PC-9 (cell line): ENCODE measurements at regions not wholly inside any gene's neighbourhood (a gene's known extent, or its start where the extent isn't known, plus 50 kb on each side); places are given as distances from the start of the nearest gene placed in this dataset.

Source experiments
- EZH2 ChIP-seq: fragments of 200-600 bp; sonication (generic); IDR thresholded peaks from 2 replicates; pipeline ENCODE4 v1.8.0; 2017; ENCODE audit warnings: antibody characterized with exemption, low read depth
- TF ChIP-seq, protein P1 (sequence below): fragments of 200-600 bp; sonication (generic); conservative IDR thresholded peaks from 2 replicates; pipeline ENCODE4 v1.6.1; 2017; ENCODE audit warnings: mixed run types, antibody characterized with exemption, mild to moderate bottlenecking, moderate library complexity

DNA sequence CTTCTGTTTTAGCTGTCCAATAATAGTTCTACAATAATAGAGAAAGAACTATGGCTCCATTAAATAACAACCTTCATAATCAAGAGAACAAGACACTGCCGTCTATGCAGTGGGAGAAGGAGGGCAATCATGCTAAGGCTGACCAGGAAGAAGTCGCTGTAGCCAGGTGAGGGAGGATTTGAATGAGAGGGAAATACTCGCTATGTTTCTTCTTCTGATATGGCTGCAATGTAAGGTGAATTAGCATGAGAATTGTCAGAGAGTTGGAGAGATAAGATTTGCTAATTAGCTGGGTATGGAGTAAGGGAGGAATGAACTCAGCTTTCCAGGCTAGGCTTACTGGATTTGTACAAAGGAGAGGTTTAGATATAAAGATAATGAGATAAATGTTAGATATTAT lies 555.4 kb upstream of the ZNF385D start:
- TF ChIP-seq, protein P1, sequence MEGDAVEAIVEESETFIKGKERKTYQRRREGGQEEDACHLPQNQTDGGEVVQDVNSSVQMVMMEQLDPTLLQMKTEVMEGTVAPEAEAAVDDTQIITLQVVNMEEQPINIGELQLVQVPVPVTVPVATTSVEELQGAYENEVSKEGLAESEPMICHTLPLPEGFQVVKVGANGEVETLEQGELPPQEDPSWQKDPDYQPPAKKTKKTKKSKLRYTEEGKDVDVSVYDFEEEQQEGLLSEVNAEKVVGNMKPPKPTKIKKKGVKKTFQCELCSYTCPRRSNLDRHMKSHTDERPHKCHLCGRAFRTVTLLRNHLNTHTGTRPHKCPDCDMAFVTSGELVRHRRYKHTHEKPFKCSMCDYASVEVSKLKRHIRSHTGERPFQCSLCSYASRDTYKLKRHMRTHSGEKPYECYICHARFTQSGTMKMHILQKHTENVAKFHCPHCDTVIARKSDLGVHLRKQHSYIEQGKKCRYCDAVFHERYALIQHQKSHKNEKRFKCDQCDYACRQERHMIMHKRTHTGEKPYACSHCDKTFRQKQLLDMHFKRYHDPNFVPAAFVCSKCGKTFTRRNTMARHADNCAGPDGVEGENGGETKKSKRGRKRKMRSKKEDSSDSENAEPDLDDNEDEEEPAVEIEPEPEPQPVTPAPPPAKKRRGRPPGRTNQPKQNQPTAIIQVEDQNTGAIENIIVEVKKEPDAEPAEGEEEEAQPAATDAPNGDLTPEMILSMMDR = no peak
- no peak for TF ChIP-seq EZH2
